ENCODE measurements at regions not wholly inside any gene's neighbourhood (a gene's known extent, or its start where the extent isn't known, plus 50 kb on each side); places are given as distances from the start of the nearest gene placed in this dataset.

GRCh38 chr9:135219676-135220600 is 132.5 kb downstream of the OLFM1 start:
- DNase-seq (ENCODE audit: low read depth): no peak

DNA sequence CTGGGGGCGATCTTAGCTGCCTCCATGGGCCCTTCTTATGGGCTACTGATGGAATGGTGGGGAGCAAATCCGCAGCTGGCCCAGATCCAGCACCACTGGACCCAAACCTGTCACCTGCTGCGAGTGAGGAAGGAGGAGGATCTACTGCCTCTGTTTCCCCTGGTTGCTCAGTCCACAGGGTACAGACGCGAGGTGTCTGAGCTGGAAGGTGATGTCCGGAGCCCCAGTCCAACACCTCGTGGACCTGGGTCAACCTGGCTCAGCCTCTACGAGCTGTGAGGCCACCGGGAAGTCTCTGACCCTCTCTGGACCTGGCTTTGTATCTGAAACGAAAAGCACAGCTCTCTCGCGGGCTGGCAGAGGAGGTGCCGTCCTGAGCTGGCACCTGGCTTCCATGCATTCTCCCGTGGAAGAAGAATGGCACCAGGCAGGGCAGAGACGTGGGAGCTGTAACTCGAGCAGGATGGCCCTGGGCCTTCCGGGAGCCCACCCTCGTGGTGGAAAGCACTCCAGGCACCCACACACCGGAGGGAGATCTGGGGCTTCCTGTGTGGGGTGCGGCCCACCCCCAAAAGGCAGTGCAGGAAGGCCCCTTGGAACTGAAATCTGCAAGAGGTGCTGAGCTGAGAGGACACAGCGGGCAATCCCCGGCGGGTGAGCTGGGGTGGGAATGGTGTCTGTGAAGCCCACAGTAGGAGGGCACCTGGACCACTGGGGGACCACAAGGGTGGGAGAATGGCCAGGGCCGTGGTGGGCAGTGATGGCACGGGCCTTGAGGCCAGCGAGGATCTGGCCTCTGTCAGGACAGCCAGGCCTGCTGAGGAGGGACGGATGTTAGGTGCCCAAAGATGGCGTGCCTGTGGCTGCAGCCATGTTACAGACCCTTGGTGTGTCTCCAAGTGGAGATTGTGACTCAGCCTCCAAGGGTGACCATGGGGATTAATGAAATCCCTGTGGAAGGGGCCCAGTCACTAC is 133.4 kb downstream of the OLFM1 start:
- no peak for DNase-seq (ENCODE audit: low read depth)

DNA sequence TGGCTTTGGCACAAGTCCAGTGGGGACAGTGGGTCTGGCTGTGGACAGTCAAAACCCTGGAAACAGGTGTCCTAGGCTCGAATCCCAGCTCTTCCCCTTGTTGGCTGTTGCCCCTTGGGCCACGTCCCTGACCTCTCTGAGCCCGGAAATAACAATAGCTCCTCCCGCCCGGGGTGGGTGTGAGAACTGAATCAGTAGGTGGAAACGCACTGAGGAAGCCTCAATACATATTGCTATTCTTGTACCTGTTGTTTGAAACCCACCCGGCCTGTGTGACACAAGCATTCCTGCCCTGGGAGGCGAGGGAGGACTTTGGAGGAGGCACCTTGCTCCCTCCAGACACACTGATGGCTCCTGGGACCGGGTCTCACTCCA is 134.1 kb downstream of the OLFM1 start:
- no peak for DNase-seq (ENCODE audit: low read depth)

GRCh38 chr9:135221951-135222631 is 134.6 kb downstream of the OLFM1 start:
- DNase-seq (ENCODE audit: low read depth): no peak

- no peak for DNase-seq (ENCODE audit: low read depth)
Observed at GRCh38 chr9:135222881-135223760, 135.7 kb downstream of the OLFM1 start.

- no peak for DNase-seq (ENCODE audit: low read depth)
Observed at GRCh38 chr9:135223831-135224230, 136.4 kb downstream of the OLFM1 start.

GRCh38 chr9:135224286-135224877 is 136.9 kb downstream of the OLFM1 start:
- DNase-seq (ENCODE audit: low read depth): no peak

- no peak for DNase-seq (ENCODE audit: low read depth)
Observed at GRCh38 chr9:135224921-135225541, 137.6 kb downstream of the OLFM1 start.

GRCh38 chr9:135225619-135226228 is 138.3 kb downstream of the OLFM1 start:
- DNase-seq (ENCODE audit: low read depth): no peak

DNA sequence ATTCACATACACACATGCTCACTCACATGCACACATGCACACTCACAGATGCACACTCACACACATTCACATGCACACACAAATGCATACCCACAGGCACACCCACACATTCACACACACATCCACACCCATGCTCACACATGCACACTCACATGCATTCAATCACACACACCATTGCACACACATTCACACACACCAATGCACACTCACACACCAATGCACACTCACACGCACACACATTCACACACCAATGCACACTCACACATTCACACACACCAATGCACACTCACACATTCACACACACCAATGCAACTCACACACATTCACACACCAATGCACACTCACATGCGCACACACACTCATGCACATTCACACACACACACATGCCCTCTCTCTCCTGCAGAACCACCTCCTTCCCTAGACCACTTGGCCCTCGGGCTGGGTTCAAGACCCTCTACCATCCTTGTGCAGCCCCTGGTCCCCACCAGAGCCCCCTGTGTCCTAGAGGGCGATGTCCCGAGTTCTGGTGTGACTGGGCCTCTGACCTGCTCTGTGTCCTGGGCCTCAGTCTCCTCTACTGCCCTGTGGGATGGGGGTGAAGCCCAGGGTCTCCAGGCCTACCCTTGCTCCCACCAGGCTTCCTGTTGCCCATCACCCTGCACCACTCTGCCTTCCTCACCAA is 139.0 kb downstream of the OLFM1 start:
- no peak for DNase-seq (ENCODE audit: low read depth)

GRCh38 chr9:135227641-135228251 is 140.3 kb downstream of the OLFM1 start:
- DNase-seq (ENCODE audit: low read depth): no peak

DNA sequence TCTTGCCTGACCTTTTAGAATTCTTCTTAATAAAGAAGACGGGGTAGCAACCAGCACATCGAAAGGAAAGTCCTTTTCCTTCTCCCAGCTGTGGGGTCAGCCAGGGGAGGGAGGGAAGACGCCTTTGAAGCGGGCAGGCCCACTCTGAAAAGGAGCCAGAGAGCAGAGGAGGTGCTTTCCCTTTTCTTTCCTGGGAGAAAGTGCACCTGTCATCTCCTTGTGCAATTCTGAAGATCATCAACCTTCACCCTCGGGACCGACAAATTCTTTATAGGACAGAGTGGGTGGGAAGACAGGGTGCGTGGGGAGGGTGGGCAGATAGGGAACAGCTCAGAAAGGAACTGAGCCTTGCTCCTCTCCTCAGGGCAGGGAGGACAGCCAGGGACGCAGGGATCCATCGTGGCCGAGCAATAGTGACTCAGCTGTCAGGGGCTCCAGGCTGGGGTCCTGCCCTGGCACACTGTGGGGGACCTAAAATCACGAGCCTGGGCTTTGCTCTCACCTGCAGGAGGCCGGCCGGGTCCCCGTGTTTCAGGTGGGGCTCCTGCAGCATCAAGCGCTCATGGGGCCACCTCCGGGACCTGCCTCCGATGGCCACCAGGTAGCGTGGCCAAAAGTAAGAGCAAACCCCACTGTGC is 141.0 kb downstream of the OLFM1 start:
- no peak for DNase-seq (ENCODE audit: low read depth)

- DNase-seq (ENCODE audit: low read depth): no peak
Observed at GRCh38 chr9:135228983-135229625, 141.6 kb downstream of the OLFM1 start.

- no peak for DNase-seq (ENCODE audit: low read depth)
Observed at GRCh38 chr9:135229701-135230385, 142.4 kb downstream of the OLFM1 start.

DNA sequence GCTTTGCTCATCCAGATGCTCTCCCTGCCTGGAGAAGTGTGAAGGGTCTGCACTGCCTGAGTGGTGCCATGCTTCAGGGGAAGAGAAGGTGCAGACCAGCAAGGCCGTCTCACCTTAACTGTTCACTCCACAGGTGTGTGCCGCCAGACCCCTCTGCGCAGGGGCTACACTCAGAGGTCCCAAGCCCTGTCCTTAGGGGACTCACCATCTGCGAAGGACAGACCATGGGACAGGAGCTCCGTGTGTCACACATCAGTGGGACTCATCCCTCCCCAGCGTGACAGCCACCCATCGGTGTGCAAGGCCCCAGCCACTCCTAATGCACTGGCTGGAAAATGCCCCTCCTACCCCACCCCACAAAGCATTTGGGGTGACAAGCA is 142.9 kb downstream of the OLFM1 start:
- no peak for DNase-seq (ENCODE audit: low read depth)

DNA sequence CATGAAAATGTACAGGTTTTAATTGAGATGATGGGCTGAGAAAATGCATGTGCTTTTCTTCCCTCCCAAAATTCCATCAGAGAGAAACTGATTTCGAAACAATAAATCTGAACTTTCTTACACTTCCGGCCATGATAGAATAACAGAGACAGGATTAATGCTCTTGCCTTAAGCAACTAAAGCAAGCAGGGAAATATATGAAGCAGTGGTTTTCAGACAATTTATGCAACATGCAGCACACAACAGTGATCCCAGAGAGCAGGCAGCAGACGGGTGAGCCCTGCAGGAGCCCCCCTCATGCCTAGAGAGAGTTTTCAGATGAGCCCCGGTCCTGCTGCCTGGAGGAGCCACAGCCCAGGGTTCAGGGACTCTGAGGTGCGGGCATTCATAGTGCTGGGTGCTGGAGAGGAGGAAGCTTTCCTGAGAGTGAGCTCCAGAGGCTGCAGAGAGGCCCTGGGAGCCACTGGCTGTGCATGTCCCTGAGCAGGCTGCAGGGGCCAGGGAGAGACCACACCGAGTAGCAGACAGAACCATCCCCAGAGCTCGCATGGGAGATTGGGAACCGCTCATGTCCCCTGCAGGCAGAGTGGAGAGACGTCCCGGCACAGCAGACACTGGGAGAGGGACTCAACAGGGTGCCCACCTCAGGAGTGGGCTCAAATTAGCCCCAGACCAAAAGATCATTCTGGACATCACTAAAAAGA is 143.5 kb downstream of the OLFM1 start:
- DNase-seq (ENCODE audit: low read depth): no peak
